Stimulated activated CD4-positive, alpha-beta T cell treated with anti-CD3 and anti-CD28 coated beads, TNF-alpha, amount 100 ng/mL, for 48 hours (primary cell): ENCODE measurements at regions not wholly inside any gene's neighbourhood (a gene's known extent, or its start where the extent isn't known, plus 50 kb on each side); places are given as distances from the start of the nearest gene placed in this dataset.
"Not testable (repeated sequence)": the region's sequence is repeated elsewhere in the genome, so short reads cannot be mapped to it uniquely, and the experiment has no call there.

Experiments used
- DNase-seq, 3 donors: peaks; one replicate each; pipeline ENCODE4 v3.0.0-alpha.2; 2020; ENCODE audit warnings: low read depth in 3 of 3

DNA sequence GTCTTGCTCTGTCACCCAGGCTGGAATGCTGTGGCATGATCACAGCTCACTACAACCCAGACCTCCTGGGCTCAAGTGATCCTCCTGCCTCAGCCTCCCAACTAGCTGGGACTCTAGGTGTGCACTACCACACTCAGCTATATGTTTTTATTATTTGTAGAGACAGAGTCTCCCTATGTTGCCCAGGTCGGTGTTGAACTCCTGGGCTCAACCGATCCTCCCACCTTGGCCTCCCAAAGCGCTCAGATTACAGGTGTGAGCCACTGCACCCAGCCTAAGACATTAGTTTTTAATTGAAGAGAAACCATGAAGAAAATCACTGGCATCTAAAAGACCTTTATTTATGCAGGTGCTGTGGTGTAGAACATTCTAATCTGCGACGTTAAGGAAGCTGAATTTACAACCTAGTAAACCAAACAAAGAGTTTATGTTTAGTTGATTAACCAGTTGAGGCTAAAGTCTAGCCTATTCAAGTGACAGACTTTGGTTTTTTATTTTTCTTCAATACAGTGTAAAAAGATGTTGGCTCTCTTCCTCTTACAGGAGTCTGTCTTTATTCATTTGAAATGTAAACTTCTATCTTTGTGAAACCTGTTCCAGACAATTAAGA lies 52.5 kb upstream of the NBL1 start:
- DNase-seq, result no peak

DNA sequence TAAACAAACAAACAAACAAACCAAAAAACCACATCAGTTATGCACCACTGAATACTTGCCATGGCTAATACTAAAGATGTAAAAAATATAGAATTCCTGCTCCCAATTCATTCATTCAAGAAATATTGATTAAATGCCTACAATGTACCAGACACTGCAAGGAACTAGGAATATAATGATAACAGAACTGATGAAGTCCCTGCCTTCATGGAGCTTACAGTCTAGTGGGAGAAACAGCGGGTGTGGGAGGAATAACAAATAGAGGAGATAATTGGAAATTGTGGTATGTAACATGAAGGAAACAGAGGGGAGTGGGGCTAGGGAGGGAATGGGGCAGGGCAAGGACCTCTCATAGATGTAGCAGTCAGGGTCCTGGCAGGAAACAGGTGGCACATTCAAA lies 58.6 kb upstream of the NBL1 start:
- DNase-seq, result no peak

DNA sequence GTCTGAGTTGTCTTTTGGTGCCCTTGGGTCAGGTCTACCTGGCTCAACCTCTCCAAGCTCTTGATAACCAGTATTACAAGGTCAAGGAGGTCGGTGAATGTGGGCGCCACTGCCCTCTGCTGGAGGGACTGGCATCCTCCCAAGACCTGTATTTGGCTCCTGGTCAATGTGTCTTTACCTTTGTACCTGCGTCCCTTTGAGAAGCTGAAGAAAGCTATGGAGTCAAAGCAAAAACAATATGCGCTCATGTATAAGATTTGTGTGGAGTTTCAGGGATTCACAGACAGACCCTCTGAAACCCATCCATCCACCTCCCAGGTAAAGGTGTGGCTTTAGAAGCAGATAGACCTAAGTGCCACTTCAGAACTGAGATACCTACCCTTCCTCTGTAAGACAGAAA lies 61.8 kb upstream of the NBL1 start:
- DNase-seq, result peak; percentile 59 to 68 (median 62)

GRCh38 chr1:19581381-19581780 lies 62.7 kb upstream of the NBL1 start:
- no peak for DNase-seq

DNA sequence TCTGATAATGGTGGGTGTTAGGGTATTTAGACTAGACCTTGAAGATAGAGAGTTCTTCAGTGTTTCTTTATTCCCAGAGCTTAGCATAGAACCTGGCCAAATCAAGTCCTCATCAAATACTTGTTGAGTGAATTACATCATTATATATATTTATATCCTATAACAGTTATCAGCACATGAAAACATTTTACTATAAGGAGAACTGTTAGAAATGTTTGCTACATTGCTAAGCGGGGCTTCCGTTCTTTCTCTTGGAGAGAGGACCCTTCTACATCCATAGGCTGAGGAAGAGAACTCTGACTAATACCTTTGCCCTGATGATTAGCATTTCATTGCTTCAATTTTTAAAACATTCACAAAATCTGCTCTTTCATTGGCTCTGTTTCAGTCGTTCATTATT lies 66.5 kb upstream of the NBL1 start:
- no peak for DNase-seq

DNA sequence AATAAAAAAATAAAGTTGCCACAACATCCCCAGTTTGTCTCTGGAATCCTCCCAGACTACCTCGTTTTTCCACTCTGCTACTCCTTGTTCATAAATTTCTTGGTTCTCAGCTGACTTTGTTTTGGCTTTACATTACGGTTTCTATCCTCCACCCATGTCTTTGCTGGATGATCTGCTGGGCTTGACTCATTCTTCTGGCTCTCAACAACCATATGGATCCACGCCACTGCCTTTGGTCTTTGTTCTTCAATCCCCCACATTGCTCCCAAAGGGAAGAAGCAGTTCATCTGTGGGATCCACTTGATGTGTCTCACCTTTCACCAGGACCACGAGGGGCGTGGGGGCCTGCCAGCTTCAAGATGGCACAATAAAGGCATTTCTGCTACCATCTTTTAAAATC lies 67.1 kb upstream of the NBL1 start:
- DNase-seq, result no peak

DNA sequence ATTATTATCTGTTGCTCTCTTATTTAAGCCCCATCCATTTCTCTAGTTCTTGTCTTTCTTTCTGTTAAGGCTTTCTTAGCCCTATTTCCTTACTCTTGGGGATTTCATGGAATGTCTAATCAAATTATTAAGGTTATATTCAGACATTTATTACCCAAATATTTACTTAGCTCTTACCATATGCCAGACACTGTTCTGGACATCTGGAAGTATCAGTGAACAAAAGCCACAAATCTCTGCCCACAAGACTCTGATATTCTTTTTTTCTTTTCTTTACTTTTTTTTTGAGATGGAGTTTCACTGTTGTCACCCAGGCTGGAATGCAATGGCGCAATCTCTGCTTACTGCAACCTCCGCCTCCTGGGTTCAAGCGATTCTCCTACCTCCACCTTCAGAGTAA lies 74.3 kb upstream of the NBL1 start:
- no peak for DNase-seq

GRCh38 chr1:19567041-19567440 lies 77.1 kb upstream of the NBL1 start:
- no peak for DNase-seq

GRCh38 chr1:19564366-19564765 lies 79.0 kb upstream of the CAPZB start:
- no peak for DNase-seq

- no peak for DNase-seq
These were observed 78.2 kb upstream of the CAPZB start for GRCh38 chr1:19563324-19564097.

DNA sequence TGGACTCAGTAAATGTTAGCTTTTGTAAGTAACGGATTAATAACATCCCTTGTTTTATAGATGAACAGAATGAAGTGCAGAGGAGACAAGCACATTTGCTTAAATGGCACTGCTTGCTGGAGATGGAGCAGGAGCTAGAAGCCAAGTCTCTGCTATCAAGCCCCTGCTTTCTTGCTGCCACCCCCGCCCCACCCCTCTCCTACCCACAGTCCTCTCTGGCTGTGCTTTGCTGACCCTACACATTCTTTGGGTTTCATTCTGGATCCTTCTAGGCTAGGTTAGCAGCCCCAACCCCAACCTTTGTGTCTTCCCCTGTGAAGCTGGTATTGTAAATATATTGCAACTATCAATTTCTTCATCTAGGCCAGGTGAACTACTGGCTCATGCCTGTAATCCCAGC lies 77.5 kb upstream of the CAPZB start:
- no peak for DNase-seq

- no peak for DNase-seq
These were observed 75.1 kb upstream of the CAPZB start for GRCh38 chr1:19560480-19560879.

DNA sequence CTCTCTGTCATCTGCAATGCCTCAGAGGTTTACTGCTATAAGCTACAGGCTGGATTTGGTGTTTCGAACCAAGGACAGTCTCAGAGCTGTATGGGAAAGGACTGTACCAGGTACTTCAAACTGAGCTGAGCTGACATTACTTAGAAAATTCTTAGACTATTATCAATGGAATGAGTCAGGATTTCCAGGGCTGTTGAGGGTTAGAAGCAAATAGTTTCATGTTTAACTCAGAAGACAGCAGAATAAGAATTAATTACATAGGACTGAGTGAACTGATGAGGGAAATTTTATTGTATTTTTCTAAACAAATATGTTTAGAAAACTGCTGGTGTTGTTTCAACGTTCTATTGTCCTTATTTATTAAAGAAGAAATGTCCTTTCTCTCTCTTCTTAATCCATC lies 74.3 kb upstream of the CAPZB start:
- no peak for DNase-seq

GRCh38 chr1:19557609-19558051 lies 72.3 kb upstream of the CAPZB start:
- no peak for DNase-seq

- no peak for DNase-seq
These were observed 68.8 kb upstream of the CAPZB start for GRCh38 chr1:19554090-19554489.

- no peak for DNase-seq
These were observed 67.1 kb upstream of the CAPZB start for GRCh38 chr1:19552291-19553010.

DNA sequence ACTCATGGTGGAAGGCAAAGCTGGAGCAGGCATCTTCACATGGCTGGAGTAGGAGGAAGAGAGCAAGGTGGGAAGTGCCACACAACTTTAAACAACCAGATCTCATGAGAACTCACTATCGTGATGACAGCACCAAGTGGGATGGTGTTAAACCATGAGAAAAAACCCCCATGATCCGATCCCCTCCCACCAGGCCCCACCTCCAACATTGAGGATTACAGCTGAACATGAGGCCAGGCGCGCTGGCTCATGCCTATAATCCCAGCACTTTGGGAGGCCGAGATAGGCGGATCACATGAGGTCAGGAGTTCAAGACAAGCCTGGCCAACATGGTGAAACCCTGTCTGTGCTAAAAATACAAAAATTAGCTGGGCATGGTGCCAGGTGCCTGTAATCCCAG lies 66.5 kb upstream of the CAPZB start:
- DNase-seq, result not testable (repeated sequence)

DNA sequence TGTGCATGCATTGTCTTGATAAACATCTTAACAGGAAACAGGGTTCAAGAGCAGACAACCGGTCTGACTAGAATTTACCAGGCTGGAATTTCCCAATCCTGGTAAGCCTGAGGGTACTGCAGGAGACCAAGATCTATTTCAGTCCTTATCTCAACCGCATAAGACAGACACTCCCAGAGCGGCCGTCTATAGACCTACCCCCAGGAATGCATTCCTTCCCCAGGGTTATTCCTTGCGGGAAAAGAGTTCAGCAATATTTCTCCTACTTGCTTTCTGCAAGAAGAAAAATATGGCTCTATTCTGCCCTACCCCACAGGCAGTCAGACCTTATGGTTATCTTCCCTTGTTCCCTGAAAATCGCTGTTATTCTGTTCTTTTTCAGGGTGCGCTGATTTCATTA lies 65.1 kb upstream of the CAPZB start:
- not testable (repeated sequence) for DNase-seq

DNA sequence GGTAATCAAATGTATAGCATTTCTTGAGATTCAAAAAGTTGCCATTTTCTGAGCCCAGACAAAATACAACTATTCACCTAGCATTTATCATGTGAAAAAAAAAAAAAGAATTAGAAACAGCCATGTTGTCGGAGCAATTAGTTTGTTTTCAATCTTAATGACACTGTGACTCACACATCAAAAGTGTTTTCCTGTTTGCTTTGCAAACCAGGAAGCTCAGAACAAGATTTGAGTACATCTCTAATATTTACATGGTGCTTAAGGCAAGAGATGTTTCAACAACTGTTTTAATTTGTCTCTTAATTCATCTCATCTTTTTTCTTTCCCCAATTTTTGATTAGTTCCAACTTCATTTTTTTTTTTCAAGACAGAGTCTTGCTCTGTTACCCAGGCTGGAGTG lies 62.5 kb upstream of the CAPZB start:
- no peak for DNase-seq

GRCh38 chr1:19536519-19536918 lies 51.2 kb upstream of the CAPZB start:
- no peak for DNase-seq

- DNase-seq, result no peak
These were observed 49.9 kb upstream of the CAPZB start for GRCh38 chr1:19535214-19535613.
